Limb (tissue), 2 donors: ENCODE measurements at regions not wholly inside any gene's neighbourhood (a gene's known extent, or its start where the extent isn't known, plus 50 kb on each side); places are given as distances from the start of the nearest gene placed in this dataset.

Source experiments
- DNase-seq, 2 donors: peaks; one replicate each; pipeline ENCODE4 v3.0.0-alpha.2; 2016; ENCODE audit errors: extremely low spot score in 2 of 2

GRCh38 chr7:131104596-131105293 is 222.9 kb upstream of the MKLN1 start:
- DNase-seq, result no peak

- DNase-seq, result no peak
Measured at GRCh38 chr7:131105294-131105798, 222.3 kb upstream of the MKLN1 start.

GRCh38 chr7:131105799-131106680 is 221.6 kb upstream of the MKLN1 start:
- peak in 1 of 2 donors; percentile 67 for DNase-seq

GRCh38 chr7:131106681-131107336 is 220.9 kb upstream of the MKLN1 start:
- peak in 1 of 2 donors; percentile 44 for DNase-seq

- DNase-seq, result peak in 1 of 2 donors; percentile 66
Measured at GRCh38 chr7:131107337-131108211, 220.1 kb upstream of the MKLN1 start.

GRCh38 chr7:131108212-131108940 is 219.3 kb upstream of the MKLN1 start:
- DNase-seq, result no peak

GRCh38 chr7:131109011-131109758 is 218.5 kb upstream of the MKLN1 start:
- DNase-seq, result no peak

- DNase-seq, result peak in 1 of 2 donors; percentile 79
Measured at GRCh38 chr7:131109759-131110296, 217.8 kb upstream of the MKLN1 start.

GRCh38 chr7:131110297-131111080 is 217.2 kb upstream of the MKLN1 start:
- no peak for DNase-seq

- no peak for DNase-seq
Measured at GRCh38 chr7:131111081-131111576, 216.5 kb upstream of the MKLN1 start.

GRCh38 chr7:131111792-131112191 is 215.9 kb upstream of the MKLN1 start:
- DNase-seq, result no peak

- DNase-seq, result no peak
Measured at GRCh38 chr7:131112431-131112830, 215.2 kb upstream of the MKLN1 start.

- DNase-seq, result no peak
Measured at GRCh38 chr7:131115340-131115739, 212.3 kb upstream of the MKLN1 start.

GRCh38 chr7:131117439-131117838 is 210.2 kb upstream of the MKLN1 start:
- DNase-seq, result no peak

- no peak for DNase-seq
Measured at GRCh38 chr7:131119381-131119780, 208.3 kb upstream of the MKLN1 start.

GRCh38 chr7:131122394-131122793 is 205.3 kb upstream of the MKLN1 start:
- no peak for DNase-seq

- no peak for DNase-seq
Measured at GRCh38 chr7:131124001-131124629, 203.6 kb upstream of the MKLN1 start.

GRCh38 chr7:131124867-131125266 is 202.8 kb upstream of the MKLN1 start:
- DNase-seq, result no peak
